ENCODE measurements at regions not wholly inside any gene's neighbourhood (a gene's known extent, or its start where the extent isn't known, plus 50 kb on each side); places are given as distances from the start of the nearest gene placed in this dataset.

GRCh38 chr18:40168026-40168425, 1787.0 kb upstream of the PIK3C3 start:
- TF ChIP-seq, protein P1, sequence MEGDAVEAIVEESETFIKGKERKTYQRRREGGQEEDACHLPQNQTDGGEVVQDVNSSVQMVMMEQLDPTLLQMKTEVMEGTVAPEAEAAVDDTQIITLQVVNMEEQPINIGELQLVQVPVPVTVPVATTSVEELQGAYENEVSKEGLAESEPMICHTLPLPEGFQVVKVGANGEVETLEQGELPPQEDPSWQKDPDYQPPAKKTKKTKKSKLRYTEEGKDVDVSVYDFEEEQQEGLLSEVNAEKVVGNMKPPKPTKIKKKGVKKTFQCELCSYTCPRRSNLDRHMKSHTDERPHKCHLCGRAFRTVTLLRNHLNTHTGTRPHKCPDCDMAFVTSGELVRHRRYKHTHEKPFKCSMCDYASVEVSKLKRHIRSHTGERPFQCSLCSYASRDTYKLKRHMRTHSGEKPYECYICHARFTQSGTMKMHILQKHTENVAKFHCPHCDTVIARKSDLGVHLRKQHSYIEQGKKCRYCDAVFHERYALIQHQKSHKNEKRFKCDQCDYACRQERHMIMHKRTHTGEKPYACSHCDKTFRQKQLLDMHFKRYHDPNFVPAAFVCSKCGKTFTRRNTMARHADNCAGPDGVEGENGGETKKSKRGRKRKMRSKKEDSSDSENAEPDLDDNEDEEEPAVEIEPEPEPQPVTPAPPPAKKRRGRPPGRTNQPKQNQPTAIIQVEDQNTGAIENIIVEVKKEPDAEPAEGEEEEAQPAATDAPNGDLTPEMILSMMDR (IDR thresholded peaks at IDR 0.05; ENCODE audit: low read depth, low read length, missing input control), result no peak
- TF ChIP-seq ATF3 (IDR thresholded peaks at IDR 0.05), result no peak
- no peak for TF ChIP-seq TAF1 (conservative IDR thresholded peaks at IDR 0.05)
- no peak for TF ChIP-seq GABPA (IDR thresholded peaks at IDR 0.05 in 1 of 2, conservative IDR thresholded peaks at IDR 0.05 in 1 of 2)
- TF ChIP-seq FOXA1 (IDR thresholded peaks at IDR 0.05), result no peak
- no peak for TF ChIP-seq RXRA (IDR thresholded peaks at IDR 0.05)
- no peak for TF ChIP-seq YY1 (IDR thresholded peaks at IDR 0.05)
- TF ChIP-seq HNF4G (IDR thresholded peaks at IDR 0.05), result no peak
- TF ChIP-seq, protein P2, sequence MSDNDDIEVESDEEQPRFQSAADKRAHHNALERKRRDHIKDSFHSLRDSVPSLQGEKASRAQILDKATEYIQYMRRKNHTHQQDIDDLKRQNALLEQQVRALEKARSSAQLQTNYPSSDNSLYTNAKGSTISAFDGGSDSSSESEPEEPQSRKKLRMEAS (IDR thresholded peaks at IDR 0.05), result no peak
- no peak for TF ChIP-seq JUND (IDR thresholded peaks at IDR 0.05)
- TF ChIP-seq HNF4A (conservative IDR thresholded peaks at IDR 0.05), result no peak
- no peak for TF ChIP-seq NR2F2 (IDR thresholded peaks at IDR 0.05)
- no peak for TF ChIP-seq EGR1 (IDR thresholded peaks at IDR 0.05; ENCODE audit: low read depth in 2 of 2)
- TF ChIP-seq RAD21 (IDR thresholded peaks at IDR 0.05), result no peak

Data from liver (tissue), 3 donors.